GM12878 (cell line): ENCODE measurements at regions not wholly inside any gene's neighbourhood (a gene's known extent, or its start where the extent isn't known, plus 50 kb on each side); places are given as distances from the start of the nearest gene placed in this dataset.

ENCODE experiments used
- ATAC-seq: fragments of 200-7000 bp; cut with Tn5 transposase; 3 replicates; pipeline ENCODE4 v1.9.1; 2020; ENCODE audit warnings: mild to moderate bottlenecking, moderate library complexity
- BruUV-seq: library from RNA; stranded (reverse); fragments of 400-500 nt; replicated peaks from 2 replicates; lab custom pipeline; 2021; lab: Mats Ljungman, UMichigan
- CTCF ChIA-PET: fragments of 300-600 bp; sonication (Branson Sonifier 250); formaldehyde crosslinking; extraction: SDS; loops from one replicate; lab custom pipeline; 2021; ENCODE audit warnings: inconsistent platforms; lab: Yijun Ruan, JAX
- POLR2A ChIA-PET: fragments of 350-600 bp; formaldehyde crosslinking; extraction: SDS; loops from one replicate; lab custom pipeline; 2021; ENCODE audit warnings: inconsistent platforms; lab: Charles Lee
- RAD21 ChIA-PET: fragments of 300-600 bp; sonication (Branson Sonifier 250); formaldehyde crosslinking; loops from one replicate; lab custom pipeline; 2023; ENCODE audit warnings: antibody characterized with exemption; ENCODE audit not compliant: unreplicated experiment; lab: Charles Lee
- SMC1A ChIA-PET: fragments of 300-600 bp; sonication (Branson Sonifier 250); formaldehyde crosslinking; loops from one replicate; lab custom pipeline; 2023; ENCODE audit not compliant: unreplicated experiment, uncharacterized antibody; lab: Charles Lee
- DNase-seq: peaks from one replicate; pipeline ENCODE4 v3.0.0-alpha.2; 2011; ENCODE audit warnings: low read depth, low spot score
- FAIRE-seq: peaks from 3 replicates; lab custom pipeline; 2011; peaks lifted over from hg19 to GRCh38; lab: Jason Lieb, UNC
- H2AFZ ChIP-seq: 2 replicates; pipeline ENCODE4 v1.6.0; 2011; ENCODE audit warnings: low read depth, low read length, control low read depth; ENCODE audit not compliant: control insufficient read depth
- H3K27ac ChIP-seq: 2 replicates; pipeline ENCODE4 v1.5.1; 2011; ENCODE audit warnings: control low read depth; ENCODE audit not compliant: control insufficient read depth, insufficient read depth
- H3K27me3 ChIP-seq, 2 experiments: replicated peaks in 1 of 2; 2 replicates each; pipeline versions ENCODE4 v1.6.0 to v1.6.1; 2011; ENCODE audit warnings: low read length in 1 of 2; ENCODE audit not compliant: control insufficient read depth in 2 of 2, insufficient read depth in 2 of 2
- H3K36me3 ChIP-seq, 2 experiments: 2 replicates each; pipeline ENCODE4 v1.5.1; 2011; ENCODE audit warnings: low read length in 1 of 2; ENCODE audit not compliant: control insufficient read depth in 2 of 2, insufficient read depth in 2 of 2
- H3K4me1 ChIP-seq: 2 replicates; pipeline ENCODE4 v1.6.1; 2011; ENCODE audit warnings: mild to moderate bottlenecking, low read length, moderate library complexity, mixed read lengths; ENCODE audit not compliant: control insufficient read depth, insufficient read depth
- H3K4me2 ChIP-seq: 2 replicates; pipeline ENCODE4 v1.6.0; 2011; ENCODE audit warnings: control low read depth; ENCODE audit not compliant: control insufficient read depth, insufficient read depth
- H3K4me3 ChIP-seq: fragments of 200-600 bp; sonication (generic); 2 replicates; pipeline ENCODE4 v1.5.1; 2016
- H3K79me2 ChIP-seq: 2 replicates; pipeline ENCODE4 v1.6.0; 2011; ENCODE audit warnings: low read length; ENCODE audit not compliant: control insufficient read depth, insufficient read depth
- H3K9ac ChIP-seq: 2 replicates; pipeline ENCODE4 v1.8.0; 2011; ENCODE audit warnings: low read length, control low read depth, mixed read lengths; ENCODE audit not compliant: control insufficient read depth, insufficient read depth
- H3K9me3 ChIP-seq: replicated peaks from 3 replicates; pipeline ENCODE4 v1.5.1; 2011; ENCODE audit warnings: mild to moderate bottlenecking, low read length; ENCODE audit not compliant: control insufficient read depth, insufficient read depth
- H4K20me1 ChIP-seq: 2 replicates; pipeline ENCODE4 v1.6.0; 2011; ENCODE audit not compliant: control insufficient read depth, insufficient read depth
- CHD1 ChIP-seq: IDR thresholded peaks from 2 replicates; pipeline ENCODE4 v1.6.1; 2012; ENCODE audit warnings: low read depth, low read length, improper control_type of control experiment
- CHD2 ChIP-seq: IDR thresholded peaks from 2 replicates; pipeline ENCODE4 v1.6.1; 2011; ENCODE audit warnings: low read depth, low read length, improper control_type of control experiment, borderline replicate concordance
- FOS ChIP-seq: IDR thresholded peaks from 3 replicates; pipeline ENCODE4 v1.6.1; 2011; ENCODE audit warnings: borderline replicate concordance; ENCODE audit not compliant: insufficient read length; ENCODE audit errors: extremely low read depth
- HDGF ChIP-seq: fragments of 450-650 bp; IDR thresholded peaks from 2 replicates; pipeline ENCODE4 v1.6.1; 2016; ENCODE audit warnings: antibody characterized with exemption
- IKZF1 ChIP-seq: fragments of 450-650 bp; conservative IDR thresholded peaks from 2 replicates; pipeline ENCODE4 v1.6.1; 2017; ENCODE audit warnings: antibody characterized with exemption, mild to moderate bottlenecking
- NR2C2 ChIP-seq: IDR thresholded peaks from 2 replicates; pipeline ENCODE4 v1.6.1; 2011; ENCODE audit warnings: borderline replicate concordance, low read depth; ENCODE audit not compliant: control insufficient read depth, insufficient read length
- PML ChIP-seq: IDR thresholded peaks from 2 replicates; pipeline ENCODE4 v1.6.1; 2012; ENCODE audit warnings: low read length, inconsistent platforms
- RAD21 ChIP-seq: IDR thresholded peaks from 2 replicates; pipeline ENCODE4 v1.6.1; 2011; ENCODE audit warnings: mild to moderate bottlenecking, low read depth, low read length, moderate library complexity; ENCODE audit not compliant: insufficient read depth
- SMAD5 ChIP-seq: IDR thresholded peaks from 2 replicates; pipeline ENCODE4 v1.6.1; 2016; ENCODE audit warnings: antibody characterized with exemption, low read depth
- SPI1 ChIP-seq: IDR thresholded peaks from 2 replicates; pipeline ENCODE4 v1.6.1; 2011; ENCODE audit warnings: low read depth, mild to moderate bottlenecking, low read length, moderate library complexity, borderline replicate concordance; ENCODE audit not compliant: insufficient read depth
- ZNF24 ChIP-seq: fragments of 450-650 bp; IDR thresholded peaks from 2 replicates; pipeline ENCODE4 v1.6.1; 2017; ENCODE audit warnings: antibody characterized with exemption, mild to moderate bottlenecking
- ZNF274 ChIP-seq: IDR thresholded peaks from one replicate; pipeline ENCODE4 v1.8.0; 2011; ENCODE audit not compliant: insufficient read length, insufficient read depth
- ZSCAN29 ChIP-seq: fragments of 450-650 bp; IDR thresholded peaks from 2 replicates; pipeline ENCODE4 v1.6.1; 2017; ENCODE audit warnings: mild to moderate bottlenecking, moderate library complexity
- WGBS: methylation state at CpG from one replicate; pipeline ENCODE4 v1.1.6; 2016; ENCODE audit warnings: low lambda C conversion rate; ENCODE audit not compliant: insufficient replicate concordance, insufficient coverage; ENCODE audit errors: missing lambda C conversion rate; 5-methylcytosine and 5-hydroxymethylcytosine counted together
- in situ Hi-C: fragments of 300-500 bp; cut with MboI; formaldehyde crosslinking; loops from 9 replicates; pipeline ENCODE4 v1.14.3; 2018; ENCODE audit warnings: mixed read lengths
- intact Hi-C: fragments of 100-400 bp; cut with micrococcal nuclease; formaldehyde crosslinking; loops from one replicate; pipeline ENCODE4 v1.14.2; 2022; ENCODE audit not compliant: unreplicated experiment
- TF ChIP-seq, protein P1 (sequence below): IDR thresholded peaks from 2 replicates; pipeline ENCODE4 v1.6.1; 2012; ENCODE audit warnings: low read depth, low read length, improper control_type of control experiment

GRCh38 chrX:99495453-99495852, 914.6 kb downstream of the PCDH19 start (continued):
- TF ChIP-seq ZSCAN29 (no peak), SMAD5 (no peak), HDGF (no peak), ZNF274 (no peak), SPI1 (no peak), RAD21 (no peak), FOS (no peak), ZNF24 (no peak), CHD1 (no peak)

GRCh38 chrX:99494668-99495067, 915.4 kb downstream of the PCDH19 start:
- ATAC-seq, result no peak
- RAD21 ChIA-PET, result no interaction called here
- Histone ChIP-seq H3K4me1 (no peaks in the 10 kb centered on the region), H2AFZ (no peak overlapping the region), H3K79me2 (no peaks in the 10 kb centered on the region), H3K4me3 (no peak overlapping the region), H3K4me2 (no peak overlapping the region), H3K36me3 (no peaks in the 10 kb centered on the region), H3K27me3 (no peaks in the 10 kb centered on the region), H3K9ac (no peak overlapping the region), H3K9me3 (no peaks in the 10 kb centered on the region), H4K20me1 (no peaks in the 10 kb centered on the region), H3K27ac (no peak overlapping the region)
- intact Hi-C loops (no loop called here), in situ Hi-C loops (no loop called here)
- POLR2A ChIA-PET, result no interaction called here
- BruUV-seq, result no TSS peak
- FAIRE-seq, result no peak
- 14% methylated on average over 2 of the region's 2 CpGs for WGBS
- SMC1A ChIA-PET, result no interaction called here
- CTCF ChIA-PET, result interaction anchor here (1.2 kb wide), 1 partner anchor 9 kb away, joined by 3 read pairs; no protein-coding TSS in a partner anchor
- no peak for DNase-seq
- TF ChIP-seq, protein P1, sequence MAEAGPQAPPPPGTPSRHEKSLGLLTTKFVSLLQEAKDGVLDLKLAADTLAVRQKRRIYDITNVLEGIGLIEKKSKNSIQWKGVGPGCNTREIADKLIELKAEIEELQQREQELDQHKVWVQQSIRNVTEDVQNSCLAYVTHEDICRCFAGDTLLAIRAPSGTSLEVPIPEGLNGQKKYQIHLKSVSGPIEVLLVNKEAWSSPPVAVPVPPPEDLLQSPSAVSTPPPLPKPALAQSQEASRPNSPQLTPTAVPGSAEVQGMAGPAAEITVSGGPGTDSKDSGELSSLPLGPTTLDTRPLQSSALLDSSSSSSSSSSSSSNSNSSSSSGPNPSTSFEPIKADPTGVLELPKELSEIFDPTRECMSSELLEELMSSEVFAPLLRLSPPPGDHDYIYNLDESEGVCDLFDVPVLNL, result no peak
- TF ChIP-seq PML (no peak), CHD2 (no peak), NR2C2 (no peak), IKZF1 (no peak)
